Right lobe of liver (tissue), 6 donors: ENCODE measurements at regions not wholly inside any gene's neighbourhood (a gene's known extent, or its start where the extent isn't known, plus 50 kb on each side); places are given as distances from the start of the nearest gene placed in this dataset.

Experiments
- ATAC-seq, 4 donors: fragments of 200-7000 bp; cut with Tn5 transposase; one replicate each; pipeline ENCODE4 v1.9.1; 2020; ENCODE audit warnings: mild to moderate bottlenecking in 4 of 4, moderate library complexity in 4 of 4
- DNase-seq, 3 donors: peaks; one replicate each; pipeline ENCODE4 v3.0.0-alpha.2; 2020
- H3K27ac ChIP-seq, 3 donors: fragments of 200-600 bp; one replicate each; pipeline ENCODE4 v1.8.0; 2022
- H3K27me3 ChIP-seq, 2 donors: fragments of 200-600 bp; one replicate each; pipeline ENCODE4 v1.8.0; 2022
- H3K36me3 ChIP-seq, 4 donors: fragments of 200-600 bp; sonication (generic) in 1 of 4; one replicate each; pipeline versions ENCODE4 v1.5.1 to v1.8.0; 2017 to 2022; ENCODE audit warnings: control low read depth in 1 of 4
- H3K4me1 ChIP-seq, 4 donors: fragments of 200-600 bp; sonication (generic) in 1 of 4; one replicate each; pipeline versions ENCODE4 v1.5.1 to v1.8.0; 2017 to 2022; ENCODE audit warnings: control low read depth in 1 of 4
- H3K4me3 ChIP-seq, 3 donors: fragments of 200-600 bp; one replicate each; pipeline ENCODE4 v1.8.0; 2022
- H3K9me3 ChIP-seq, 4 donors: fragments of 200-600 bp; sonication (generic) in 1 of 4; one replicate each; pipeline versions ENCODE4 v1.5.1 to v1.8.0; 2017 to 2022; ENCODE audit warnings: control low read depth in 1 of 4
- POLR2A ChIP-seq: fragments of 450-650 bp; IDR thresholded peaks from one replicate; pipeline ENCODE4 v1.6.1; 2017; ENCODE audit warnings: antibody characterized with exemption, mild to moderate bottlenecking
- WGBS: methylation state at CpG from one replicate; pipeline ENCODE4 v1.1.6; 2018; ENCODE audit warnings: low coverage, low lambda C conversion rate; ENCODE audit not compliant: insufficient coverage; ENCODE audit errors: missing lambda C conversion rate; 5-methylcytosine and 5-hydroxymethylcytosine counted together
- intact Hi-C, 2 donors: fragments of 100-400 bp; cut with DNase I; formaldehyde crosslinking; loops; one replicate each; pipeline versions ENCODE4 v1.11.2 to v1.14.1; 2022
- TF ChIP-seq, protein P1 (sequence below), 4 donors: fragments of 200-600 bp in 3 of 4; fragments of 450-650 bp in 1 of 4; IDR thresholded peaks; one replicate each; pipeline versions ENCODE4 v1.5.1 to v1.8.0; 2016 to 2022; ENCODE audit warnings: antibody characterized with exemption in 4 of 4, mild to moderate bottlenecking in 2 of 4
- donor health status: DM: no; HTN: yes; CAD: no.
- donor health status: DM: no; HTN: no; CAD: no.
- donor health status: DM: no; HTN: no; CAD: no.
- donor health status: DM: no; HTN: yes; CAD: no.
- donor health status: DM: no; HTN: yes; CAD: no.

DNA sequence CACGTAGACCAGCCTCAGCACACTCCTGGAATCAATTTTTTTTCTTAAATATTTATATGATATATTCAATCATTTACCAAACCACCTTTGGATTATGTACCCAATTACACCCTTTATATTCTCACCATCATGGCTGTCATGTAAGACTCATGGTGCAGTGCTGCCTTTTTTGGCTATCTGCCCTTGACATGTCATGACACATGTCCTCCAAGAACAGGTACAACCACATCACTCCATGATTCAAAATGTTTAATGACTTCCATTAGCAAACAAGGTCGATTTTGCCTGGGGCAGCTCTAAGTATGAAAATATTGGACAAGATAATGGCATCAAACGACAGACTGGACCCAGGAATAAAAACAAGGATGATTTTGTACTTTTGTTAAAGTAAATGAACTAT, 861.1 kb upstream of the ADAMTS5 start:
- H3K4me1 ChIP-seq = no peaks in the 10 kb centered on the region
- no peak for DNase-seq
- intact Hi-C loops = no loop called here
- H3K9me3 ChIP-seq = no peaks in the 10 kb centered on the region
- 56% methylated on average over 3 of the region's 3 CpGs for WGBS
- H3K27me3 ChIP-seq = no peaks in the 10 kb centered on the region
- no peak overlapping the region for H3K27ac ChIP-seq
- no peaks in the 10 kb centered on the region for H3K36me3 ChIP-seq
- no peak overlapping the region for H3K4me3 ChIP-seq
- TF ChIP-seq, protein P1, sequence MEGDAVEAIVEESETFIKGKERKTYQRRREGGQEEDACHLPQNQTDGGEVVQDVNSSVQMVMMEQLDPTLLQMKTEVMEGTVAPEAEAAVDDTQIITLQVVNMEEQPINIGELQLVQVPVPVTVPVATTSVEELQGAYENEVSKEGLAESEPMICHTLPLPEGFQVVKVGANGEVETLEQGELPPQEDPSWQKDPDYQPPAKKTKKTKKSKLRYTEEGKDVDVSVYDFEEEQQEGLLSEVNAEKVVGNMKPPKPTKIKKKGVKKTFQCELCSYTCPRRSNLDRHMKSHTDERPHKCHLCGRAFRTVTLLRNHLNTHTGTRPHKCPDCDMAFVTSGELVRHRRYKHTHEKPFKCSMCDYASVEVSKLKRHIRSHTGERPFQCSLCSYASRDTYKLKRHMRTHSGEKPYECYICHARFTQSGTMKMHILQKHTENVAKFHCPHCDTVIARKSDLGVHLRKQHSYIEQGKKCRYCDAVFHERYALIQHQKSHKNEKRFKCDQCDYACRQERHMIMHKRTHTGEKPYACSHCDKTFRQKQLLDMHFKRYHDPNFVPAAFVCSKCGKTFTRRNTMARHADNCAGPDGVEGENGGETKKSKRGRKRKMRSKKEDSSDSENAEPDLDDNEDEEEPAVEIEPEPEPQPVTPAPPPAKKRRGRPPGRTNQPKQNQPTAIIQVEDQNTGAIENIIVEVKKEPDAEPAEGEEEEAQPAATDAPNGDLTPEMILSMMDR (IDR thresholded peaks at IDR 0.05) = no peak
- TF ChIP-seq POLR2A = no peak
- no peak for ATAC-seq

DNA sequence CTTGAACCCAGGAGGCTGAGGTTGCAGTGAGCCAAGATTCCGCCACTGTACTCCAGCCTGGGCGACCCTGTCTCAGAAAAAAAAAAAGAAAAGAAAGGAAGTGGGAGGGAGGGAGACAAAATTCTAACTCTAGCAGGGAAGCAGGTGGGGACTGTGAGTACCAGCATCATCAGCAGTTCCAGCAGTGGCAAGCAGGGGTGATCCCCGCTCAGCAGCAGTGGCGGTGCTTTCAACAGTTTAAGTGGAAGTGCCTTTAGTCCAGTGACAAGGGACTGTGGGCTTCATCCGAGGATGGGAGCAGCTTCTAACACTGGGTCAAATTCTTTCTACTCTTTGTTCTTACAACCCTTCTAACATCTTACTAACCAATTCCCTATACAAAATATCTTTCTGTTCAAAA, 858.1 kb upstream of the ADAMTS5 start:
- Histone ChIP-seq H3K27ac (no peak overlapping the region), H3K27me3 (no peaks in the 10 kb centered on the region), H3K9me3 (no peaks in the 10 kb centered on the region), H3K36me3 (no peaks in the 10 kb centered on the region), H3K4me1 (no peaks in the 10 kb centered on the region), H3K4me3 (no peak overlapping the region)
- DNase-seq (no peak), ATAC-seq (no peak)
- TF ChIP-seq, protein P1 (IDR thresholded peaks at IDR 0.05) = no peak
- no peak for TF ChIP-seq POLR2A
- intact Hi-C loops = no loop called here
- WGBS = 36% methylated on average over 4 of the region's 5 CpGs

DNA sequence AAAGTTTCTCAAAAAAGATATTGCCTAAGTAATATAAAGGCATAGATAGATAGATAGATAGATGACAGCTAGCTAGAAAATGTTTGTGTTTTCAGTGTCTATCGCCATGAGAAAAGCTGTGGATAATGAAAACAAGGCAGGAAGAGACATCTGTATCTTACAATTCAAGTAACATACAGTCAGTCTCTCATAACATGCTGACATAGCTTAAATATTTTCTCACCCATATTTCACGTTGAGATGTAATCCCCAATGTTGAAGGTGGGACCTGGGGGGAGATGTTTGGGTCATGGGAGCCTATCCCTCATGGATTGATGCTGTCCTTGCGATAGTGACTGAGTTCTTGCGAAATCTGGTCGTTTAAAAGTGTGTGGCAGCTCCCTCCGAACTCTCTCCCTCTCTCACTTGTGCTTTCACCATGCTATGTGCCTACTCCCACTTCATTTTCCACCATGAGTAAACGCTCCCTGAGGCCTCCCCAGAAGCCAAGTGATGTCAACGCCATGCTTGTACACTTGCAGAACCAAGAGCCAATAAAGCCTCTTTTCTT, 856.8 kb upstream of the ADAMTS5 start:
- ATAC-seq (no peak), DNase-seq (no peak)
- Histone ChIP-seq H3K4me3 (no peak overlapping the region), H3K4me1 (no peaks in the 10 kb centered on the region), H3K36me3 (no peaks in the 10 kb centered on the region), H3K9me3 (no peaks in the 10 kb centered on the region), H3K27ac (no peak overlapping the region), H3K27me3 (no peaks in the 10 kb centered on the region)
- no peak for TF ChIP-seq POLR2A
- TF ChIP-seq, protein P1 (IDR thresholded peaks at IDR 0.05) = no peak
- intact Hi-C loops = no loop called here
- 38% methylated on average over 7 of the region's 8 CpGs for WGBS

DNA sequence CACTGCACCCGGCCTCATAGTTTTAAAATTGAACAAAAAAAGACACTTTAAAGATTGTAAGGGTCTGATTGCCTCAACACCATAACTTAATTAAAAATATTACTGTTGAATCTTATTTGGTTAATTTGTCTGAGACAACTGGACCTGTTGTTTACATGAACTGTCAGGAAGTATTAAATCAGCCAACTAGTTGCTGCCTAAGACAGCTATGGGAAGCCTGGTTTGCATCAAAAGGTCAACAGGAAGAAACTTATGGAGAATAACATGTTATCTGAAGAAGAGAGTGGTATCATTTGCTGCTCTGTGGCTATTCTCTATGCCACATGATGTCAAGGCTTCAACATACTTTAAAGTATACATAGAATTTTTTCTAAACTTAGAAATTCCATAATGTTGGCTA, 853.5 kb upstream of the ADAMTS5 start:
- 60% methylated on average over 1 of the region's 1 CpG for WGBS
- ATAC-seq (no peak), DNase-seq (no peak)
- Histone ChIP-seq H3K4me3 (no peak overlapping the region), H3K27me3 (no peaks in the 10 kb centered on the region), H3K9me3 (no peaks in the 10 kb centered on the region), H3K4me1 (no peaks in the 10 kb centered on the region), H3K27ac (no peak overlapping the region), H3K36me3 (no peaks in the 10 kb centered on the region)
- TF ChIP-seq, protein P1 (IDR thresholded peaks at IDR 0.05) = no peak
- no peak for TF ChIP-seq POLR2A
- intact Hi-C loops = no loop called here

DNA sequence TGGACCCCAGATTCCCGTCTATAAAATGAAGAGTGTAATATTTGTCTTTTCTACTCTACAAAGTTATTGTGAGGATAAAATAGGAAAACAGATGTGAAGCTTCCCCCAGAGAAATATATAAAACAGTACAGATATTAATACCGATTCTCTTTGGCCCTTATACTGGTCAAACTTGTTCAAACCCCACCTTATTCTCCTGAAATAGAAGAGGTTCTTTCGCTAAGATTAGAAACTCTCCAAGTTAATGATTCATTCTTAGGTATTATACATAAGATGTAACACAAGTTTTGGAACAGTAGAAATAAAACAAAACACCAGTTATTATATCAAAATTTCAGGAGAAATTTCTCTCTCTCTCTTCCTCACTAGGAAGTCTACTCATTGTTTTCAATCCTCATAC, 852.4 kb upstream of the ADAMTS5 start:
- Histone ChIP-seq H3K4me3 (no peak overlapping the region), H3K36me3 (no peaks in the 10 kb centered on the region), H3K27ac (no peak overlapping the region), H3K27me3 (no peaks in the 10 kb centered on the region), H3K9me3 (no peaks in the 10 kb centered on the region), H3K4me1 (no peaks in the 10 kb centered on the region)
- DNase-seq (no peak), ATAC-seq (no peak)
- intact Hi-C loops = no loop called here
- WGBS = 58% methylated on average over 3 of the region's 3 CpGs
- TF ChIP-seq, protein P1 (IDR thresholded peaks at IDR 0.05) = no peak
- TF ChIP-seq POLR2A = no peak
